GM23338 (cell line): ENCODE measurements at regions not wholly inside any gene's neighbourhood (a gene's known extent, or its start where the extent isn't known, plus 50 kb on each side); places are given as distances from the start of the nearest gene placed in this dataset.

ENCODE experiments used
- ATAC-seq: fragments of 200-7000 bp; cut with Tn5 transposase; 3 replicates; pipeline ENCODE4 v1.9.1; 2020
- DNase-seq: peaks from one replicate; pipeline ENCODE4 v3.0.0-alpha.2; 2015; ENCODE audit warnings: low spot score
- H2AFZ ChIP-seq: fragments of 200-600 bp; sonication (generic); 2 replicates; pipeline ENCODE4 v1.8.0; 2016; ENCODE audit warnings: antibody characterized with exemption, mild to moderate bottlenecking, moderate library complexity
- H3F3A ChIP-seq: fragments of 200-600 bp; sonication (generic); replicated peaks from 2 replicates; pipeline ENCODE4 v1.8.0; 2017; ENCODE audit warnings: antibody characterized with exemption, mixed run types, low read depth
- H3K27ac ChIP-seq: fragments of 200-600 bp; sonication (generic); 2 replicates; pipeline ENCODE4 v1.6.1; 2016; ENCODE audit warnings: low read depth
- H3K27me3 ChIP-seq: fragments of 200-600 bp; sonication (generic); 2 replicates; pipeline ENCODE4 v1.8.0; 2016; ENCODE audit warnings: mild to moderate bottlenecking, mixed run types, moderate library complexity; ENCODE audit not compliant: insufficient read depth
- H3K36me3 ChIP-seq: fragments of 200-600 bp; sonication (generic); 2 replicates; pipeline ENCODE4 v1.8.0; 2016; ENCODE audit warnings: mild to moderate bottlenecking; ENCODE audit not compliant: insufficient read depth
- H3K4me1 ChIP-seq: fragments of 200-600 bp; sonication (generic); 2 replicates; pipeline ENCODE4 v1.8.0; 2016; ENCODE audit warnings: mild to moderate bottlenecking, moderate library complexity; ENCODE audit not compliant: insufficient read depth
- H3K4me2 ChIP-seq: fragments of 200-600 bp; sonication (generic); 2 replicates; pipeline ENCODE4 v1.7.1; 2017; ENCODE audit warnings: mixed run types
- H3K4me3 ChIP-seq: fragments of 200-600 bp; sonication (generic); 2 replicates; pipeline ENCODE4 v1.6.1; 2016; ENCODE audit warnings: mixed run types
- H3K79me2 ChIP-seq: fragments of 200-600 bp; sonication (generic); replicated peaks from 2 replicates; pipeline ENCODE4 v1.8.0; 2017; ENCODE audit warnings: mild to moderate bottlenecking; ENCODE audit not compliant: insufficient read depth
- H3K9me2 ChIP-seq: fragments of 200-600 bp; sonication (generic); 2 replicates; pipeline ENCODE4 v1.8.0; 2017; ENCODE audit not compliant: insufficient read depth
- H4K20me1 ChIP-seq: fragments of 200-600 bp; sonication (generic); replicated peaks from 2 replicates; pipeline ENCODE4 v1.8.0; 2017; ENCODE audit warnings: mild to moderate bottlenecking; ENCODE audit not compliant: insufficient read depth
- H3K27ac Mint-ChIP-seq: 2 replicates; pipeline ENCODE4 v1.8.0; 2020; ENCODE audit warnings: inconsistent platforms, mild to moderate bottlenecking, moderate library complexity, mixed read lengths
- H3K27me3 Mint-ChIP-seq: 3 replicates; pipeline ENCODE4 v1.8.0; 2022; ENCODE audit warnings: low read depth, mild to moderate bottlenecking, moderate library complexity, mixed read lengths, inconsistent platforms; ENCODE audit not compliant: insufficient read depth, poor library complexity
- H3K36me3 Mint-ChIP-seq: 3 replicates; pipeline ENCODE4 v1.8.0; 2021; ENCODE audit warnings: low read depth, mild to moderate bottlenecking, inconsistent platforms, moderate library complexity, mixed read lengths
- H3K4me1 Mint-ChIP-seq: 3 replicates; pipeline ENCODE4 v1.8.0; 2020; ENCODE audit warnings: mild to moderate bottlenecking, inconsistent platforms, mixed read lengths
- H3K4me3 Mint-ChIP-seq: 3 replicates; pipeline ENCODE4 v1.8.0; 2021; ENCODE audit warnings: moderate library complexity, mild to moderate bottlenecking, inconsistent platforms, mixed read lengths
- H3K9me3 Mint-ChIP-seq: 3 replicates; pipeline ENCODE4 v1.8.0; 2020; ENCODE audit warnings: moderate library complexity, mild to moderate bottlenecking, inconsistent platforms, mixed read lengths
- EZH2 ChIP-seq: fragments of 200-600 bp; sonication (generic); IDR thresholded peaks from one replicate; pipeline ENCODE4 v1.8.0; 2017; ENCODE audit warnings: antibody characterized with exemption, mild to moderate bottlenecking, low read depth; ENCODE audit not compliant: unreplicated experiment
- EZH2phosphoT487 ChIP-seq: fragments of 200-600 bp; sonication (generic); IDR thresholded peaks from one replicate; pipeline ENCODE4 v1.8.1; 2018; ENCODE audit warnings: antibody characterized with exemption; ENCODE audit not compliant: unreplicated experiment
- NANOG ChIP-seq: IDR thresholded peaks from 2 replicates; pipeline ENCODE4 v1.6.1; 2016; ENCODE audit warnings: antibody characterized with exemption, borderline replicate concordance
- ZNF462 ChIP-seq: fragments of 250-450 bp; sonication (Bioruptor Pico); IDR thresholded peaks from 2 replicates; pipeline ENCODE4 v1.5.0; 2020; ENCODE audit warnings: mild to moderate bottlenecking, moderate library complexity
- TF ChIP-seq, protein P1 (sequence below): IDR thresholded peaks from 2 replicates; pipeline ENCODE4 v1.6.1; 2016; ENCODE audit warnings: antibody characterized with exemption

DNA sequence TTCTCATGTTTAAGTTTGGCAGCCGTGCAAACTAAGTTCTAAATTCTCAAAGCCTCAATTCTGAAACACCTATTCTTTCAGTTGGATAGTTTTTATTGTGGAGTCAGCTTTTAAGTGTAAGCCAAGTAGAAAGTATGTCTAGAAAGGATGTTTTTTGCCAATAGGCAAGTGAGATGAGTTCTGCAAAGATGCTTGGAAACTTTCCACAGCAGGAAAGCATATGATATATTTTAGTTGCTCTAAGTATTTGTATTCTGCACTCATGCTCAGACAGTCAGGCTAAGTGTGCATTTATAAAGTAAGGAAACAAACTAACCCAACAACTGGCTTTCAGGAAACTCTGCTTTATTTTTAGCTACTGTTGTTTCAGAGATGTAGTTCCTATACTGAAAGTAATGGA is 67.3 kb upstream of the CDH18 start:
- no peak for ATAC-seq
- H3K4me3 ChIP-seq, result no peak overlapping the region
- H3K36me3 ChIP-seq, result no peaks in the 10 kb centered on the region
- no peak overlapping the region for H2AFZ ChIP-seq
- no peaks in the 10 kb centered on the region for H3K36me3 Mint-ChIP-seq
- no peaks in the 10 kb centered on the region for H3K27me3 ChIP-seq
- H3K4me3 Mint-ChIP-seq, result no peak overlapping the region
- H3K4me1 Mint-ChIP-seq, result no peaks in the 10 kb centered on the region
- H3K9me3 Mint-ChIP-seq, result no peaks in the 10 kb centered on the region
- H4K20me1 ChIP-seq, result no peaks in the 10 kb centered on the region
- H3F3A ChIP-seq, result no peaks in the 10 kb centered on the region
- no peak overlapping the region for H3K27ac Mint-ChIP-seq
- no peak overlapping the region for H3K4me2 ChIP-seq
- no peak overlapping the region for H3K27ac ChIP-seq
- no peaks in the 10 kb centered on the region for H3K4me1 ChIP-seq
- H3K27me3 Mint-ChIP-seq, result no peaks in the 10 kb centered on the region
- no peak for DNase-seq
- H3K79me2 ChIP-seq, result no peaks in the 10 kb centered on the region
- H3K9me2 ChIP-seq, result no peaks in the 10 kb centered on the region
- TF ChIP-seq EZH2phosphoT487 (no peak), EZH2 (no peak), NANOG (no peak), ZNF462 (CRISPR knock-in tag) (no peak)

GRCh38 chr5:20050262-20050661 is 62.3 kb upstream of the CDH18 start:
- no peak for ATAC-seq
- Histone ChIP-seq H3K4me2 (no peak overlapping the region), H3K9me2 (no peaks in the 10 kb centered on the region), H3K4me3 (no peak overlapping the region), H3K79me2 (no peaks in the 10 kb centered on the region), H4K20me1 (no peaks in the 10 kb centered on the region), H3K4me1 (no peaks in the 10 kb centered on the region), H2AFZ (no peak overlapping the region), H3K36me3 (no peaks in the 10 kb centered on the region), H3F3A (no peaks in the 10 kb centered on the region), H3K27me3 (no peaks in the 10 kb centered on the region), H3K27ac (no peak overlapping the region)
- Mint-ChIP-seq H3K4me1 (peaks cover 6% of the 10 kb centered on the region; the same call in 2 of the 3 replicates), H3K36me3 (no peaks in the 10 kb centered on the region), H3K27me3 (no peaks in the 10 kb centered on the region), H3K9me3 (no peaks in the 10 kb centered on the region), H3K4me3 (no peak overlapping the region), H3K27ac (no peak overlapping the region)
- DNase-seq, result no peak
- TF ChIP-seq EZH2phosphoT487, result no peak
- TF ChIP-seq, protein P1, sequence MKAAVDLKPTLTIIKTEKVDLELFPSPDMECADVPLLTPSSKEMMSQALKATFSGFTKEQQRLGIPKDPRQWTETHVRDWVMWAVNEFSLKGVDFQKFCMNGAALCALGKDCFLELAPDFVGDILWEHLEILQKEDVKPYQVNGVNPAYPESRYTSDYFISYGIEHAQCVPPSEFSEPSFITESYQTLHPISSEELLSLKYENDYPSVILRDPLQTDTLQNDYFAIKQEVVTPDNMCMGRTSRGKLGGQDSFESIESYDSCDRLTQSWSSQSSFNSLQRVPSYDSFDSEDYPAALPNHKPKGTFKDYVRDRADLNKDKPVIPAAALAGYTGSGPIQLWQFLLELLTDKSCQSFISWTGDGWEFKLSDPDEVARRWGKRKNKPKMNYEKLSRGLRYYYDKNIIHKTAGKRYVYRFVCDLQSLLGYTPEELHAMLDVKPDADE, result no peak
